H9 (cell line): ENCODE measurements at regions not wholly inside any gene's neighbourhood (a gene's known extent, or its start where the extent isn't known, plus 50 kb on each side); places are given as distances from the start of the nearest gene placed in this dataset.
"Not testable (repeated sequence)": the region's sequence is repeated elsewhere in the genome, so short reads cannot be mapped to it uniquely, and the experiment has no call there.

Source experiments
- DNase-seq: peaks from one replicate; pipeline ENCODE4 v3.0.0-alpha.2; 2017
- H2AFZ ChIP-seq: one replicate; pipeline ENCODE4 v1.6.1; 2013; ENCODE audit warnings: mild to moderate bottlenecking, low read length, control low read depth, moderate library complexity
- H2AK5ac ChIP-seq: 2 replicates; pipeline ENCODE4 v1.6.1; 2013; ENCODE audit warnings: low read length, control low read depth, mixed read lengths; ENCODE audit not compliant: insufficient read length
- H2BK120ac ChIP-seq: one replicate; pipeline ENCODE4 v1.6.1; 2013; ENCODE audit warnings: low read depth, mild to moderate bottlenecking, low read length, control low read depth, inconsistent platforms; ENCODE audit not compliant: poor library complexity, severe bottlenecking
- H2BK12ac ChIP-seq: 2 replicates; pipeline ENCODE4 v1.6.1; 2013; ENCODE audit warnings: low read length, control low read depth, mixed read lengths, low read depth; ENCODE audit not compliant: insufficient read length
- H2BK15ac ChIP-seq: 2 replicates; pipeline ENCODE4 v1.6.1; 2013; ENCODE audit warnings: low read depth, low read length, control low read depth
- H2BK20ac ChIP-seq: one replicate; pipeline ENCODE4 v1.6.1; 2013; ENCODE audit warnings: low read depth, mild to moderate bottlenecking, low read length, control low read depth, inconsistent platforms; ENCODE audit not compliant: poor library complexity, severe bottlenecking
- H2BK5ac ChIP-seq: 2 replicates; pipeline ENCODE4 v1.6.1; 2013; ENCODE audit warnings: low read length, control low read depth, mixed read lengths; ENCODE audit not compliant: insufficient read length
- H3K14ac ChIP-seq: 2 replicates; pipeline ENCODE4 v1.6.1; 2013; ENCODE audit warnings: low read length, control low read depth; ENCODE audit not compliant: insufficient read depth
- H3K18ac ChIP-seq: 2 replicates; pipeline ENCODE4 v1.6.1; 2013; ENCODE audit warnings: low read depth, mild to moderate bottlenecking, mixed read lengths, low read length, control low read depth; ENCODE audit not compliant: insufficient read length
- H3K23ac ChIP-seq: 2 replicates; pipeline ENCODE4 v1.6.1; 2013; ENCODE audit warnings: low read length, control low read depth, mixed read lengths, low read depth; ENCODE audit not compliant: insufficient read length
- H3K23me2 ChIP-seq: 2 replicates; pipeline ENCODE4 v1.6.1; 2013; ENCODE audit warnings: low read depth, mild to moderate bottlenecking, mixed read lengths, low read length, control low read depth; ENCODE audit not compliant: insufficient read length, poor library complexity, severe bottlenecking
- H3K27ac ChIP-seq: 2 replicates; pipeline ENCODE4 v1.5.1; 2013; ENCODE audit warnings: low read length, control low read depth, mixed read lengths, low read depth; ENCODE audit not compliant: insufficient read length
- H3K27me3 ChIP-seq: 2 replicates; pipeline ENCODE4 v1.6.1; 2013; ENCODE audit warnings: low read length, control low read depth, inconsistent platforms; ENCODE audit not compliant: insufficient read depth
- H3K4ac ChIP-seq: 2 replicates; pipeline ENCODE4 v1.6.1; 2013; ENCODE audit warnings: low read depth, mild to moderate bottlenecking, control low read depth, inconsistent platforms, low read length, moderate library complexity
- H3K4me1 ChIP-seq: 2 replicates; pipeline ENCODE4 v1.6.1; 2013; ENCODE audit warnings: low read length, control low read depth, inconsistent platforms; ENCODE audit not compliant: insufficient read depth
- H3K4me2 ChIP-seq: 2 replicates; pipeline ENCODE4 v1.6.1; 2013; ENCODE audit warnings: low read length, control low read depth, mixed read lengths; ENCODE audit not compliant: insufficient read length, insufficient read depth
- H3K56ac ChIP-seq: 2 replicates; pipeline ENCODE4 v1.6.1; 2013; ENCODE audit warnings: low read depth, mild to moderate bottlenecking, mixed read lengths, low read length, control low read depth; ENCODE audit not compliant: insufficient read length
- H3K79me1 ChIP-seq: 2 replicates; pipeline ENCODE4 v1.6.1; 2013; ENCODE audit warnings: low read depth, mild to moderate bottlenecking, moderate library complexity, low read length, control low read depth, inconsistent platforms; ENCODE audit not compliant: insufficient read depth, poor library complexity, severe bottlenecking
- H3K79me2 ChIP-seq: 2 replicates; pipeline ENCODE4 v1.6.1; 2013; ENCODE audit warnings: low read length, control low read depth, inconsistent platforms; ENCODE audit not compliant: insufficient read depth
- H3K9ac ChIP-seq: 2 replicates; pipeline ENCODE4 v1.6.1; 2013; ENCODE audit warnings: low read length, control low read depth, mixed read lengths; ENCODE audit not compliant: insufficient read length; ENCODE audit errors: extremely low read depth
- H3K9me3 ChIP-seq: one replicate; pipeline ENCODE4 v1.6.1; 2013; ENCODE audit warnings: low read depth, low read length, inconsistent platforms; ENCODE audit not compliant: control insufficient read depth
- H3T11ph ChIP-seq: one replicate; pipeline ENCODE4 v1.6.1; 2013; ENCODE audit warnings: mild to moderate bottlenecking, low read length, control low read depth, inconsistent platforms
- H4K20me1 ChIP-seq: one replicate; pipeline ENCODE4 v1.6.1; 2013; ENCODE audit not compliant: control insufficient read depth, insufficient read length, insufficient read depth
- H4K5ac ChIP-seq: 2 replicates; pipeline ENCODE4 v1.6.1; 2013; ENCODE audit warnings: low read depth, mild to moderate bottlenecking, mixed read lengths, low read length, control low read depth; ENCODE audit not compliant: insufficient read length
- H4K8ac ChIP-seq: replicated peaks from 2 replicates; pipeline ENCODE4 v1.6.1; 2013; ENCODE audit warnings: low read length, control low read depth, mixed read lengths, low read depth; ENCODE audit not compliant: insufficient read length
- H4K91ac ChIP-seq: 2 replicates; pipeline ENCODE4 v1.6.1; 2013; ENCODE audit warnings: low read depth, mild to moderate bottlenecking, moderate library complexity, mixed read lengths, low read length, control low read depth; ENCODE audit not compliant: insufficient read length
- H3K27ac Mint-ChIP-seq, 3 experiments: 2 replicates in 2 of 3; 3 replicates in 1 of 3; pipeline ENCODE4 v1.8.0; 2020 to 2021; ENCODE audit warnings: mixed read lengths in 3 of 3, mild to moderate bottlenecking in 1 of 3, moderate library complexity in 1 of 3
- H3K27me3 Mint-ChIP-seq: 2 replicates; pipeline ENCODE4 v1.8.0; 2021; ENCODE audit warnings: low read depth, mild to moderate bottlenecking, moderate library complexity, mixed read lengths
- H3K36me3 Mint-ChIP-seq, 3 experiments: 2 replicates in 2 of 3; 3 replicates in 1 of 3; pipeline ENCODE4 v1.8.0; 2020 to 2021; ENCODE audit warnings: low read depth in 3 of 3, mixed read lengths in 3 of 3; ENCODE audit not compliant: insufficient read depth in 1 of 3
- H3K4me1 Mint-ChIP-seq, 2 experiments: 2 replicates each; pipeline ENCODE4 v1.8.0; 2020; ENCODE audit warnings: mixed read lengths in 2 of 2
- H3K4me3 Mint-ChIP-seq, 2 experiments: 2 replicates in 1 of 2; 3 replicates in 1 of 2; pipeline ENCODE4 v1.8.0; 2020 to 2021; ENCODE audit warnings: mild to moderate bottlenecking in 2 of 2, mixed read lengths in 2 of 2, moderate library complexity in 1 of 2
- H3K9me3 Mint-ChIP-seq, 2 experiments: 2 replicates in 1 of 2; 3 replicates in 1 of 2; pipeline ENCODE4 v1.8.0; 2020; ENCODE audit warnings: mild to moderate bottlenecking in 2 of 2, mixed read lengths in 2 of 2, moderate library complexity in 1 of 2
- CTCF ChIP-seq: fragments of 200-600 bp; sonication (generic); conservative IDR thresholded peaks from 3 replicates; pipeline ENCODE4 v1.8.0; 2021; ENCODE audit warnings: antibody characterized with exemption, mild to moderate bottlenecking
- WGBS: extraction: QIAGEN DNeasy Blood & Tissue Kit; methylation state at CpG from one replicate; pipeline ENCODE4 v1.1.7; 2013; ENCODE audit warnings: missing lambda C conversion rate, low lambda C conversion rate, mixed read lengths; ENCODE audit not compliant: insufficient read length; ENCODE audit errors: extremely low coverage; 5-methylcytosine and 5-hydroxymethylcytosine counted together

GRCh38 chr14:87254331-87254874 lies 738.6 kb downstream of the GALC start:
- Histone ChIP-seq H2AFZ (no peak overlapping the region), H3K9me3 (no peaks in the 10 kb centered on the region), H4K8ac (no peak overlapping the region), H2AK5ac (no peak overlapping the region), H3K4me1 (no peaks in the 10 kb centered on the region), H3K4me2 (no peak overlapping the region), H4K91ac (no peak overlapping the region), H4K20me1 (no peaks in the 10 kb centered on the region), H3K27me3 (no peaks in the 10 kb centered on the region), H3T11ph (no peak overlapping the region), H3K23me2 (no peaks in the 10 kb centered on the region), H3K27ac (no peak overlapping the region), H3K79me2 (no peaks in the 10 kb centered on the region), H3K56ac (no peak overlapping the region), H2BK15ac (no peak overlapping the region), H3K18ac (no peak overlapping the region), H3K23ac (no peak overlapping the region), H2BK120ac (no peak overlapping the region), H3K79me1 (no peaks in the 10 kb centered on the region), H4K5ac (no peak overlapping the region), H2BK12ac (no peak overlapping the region), H3K4ac (no peak overlapping the region), H2BK5ac (no peak overlapping the region), H3K14ac (no peak overlapping the region), H3K9ac (no peak overlapping the region), H2BK20ac (no peak overlapping the region)
- DNase-seq, result no peak
- H3K36me3 Mint-ChIP-seq, result peaks cover 11 to 20% (median 11%) of the 10 kb centered on the region in 3 experiments; a peak in 6 of 7 replicates
- peaks cover 1% of the 10 kb centered on the region; the same call in 1 of the 2 replicates for H3K27me3 Mint-ChIP-seq
- peaks cover 8 to 15% of the 10 kb centered on the region in 2 experiments for H3K4me1 Mint-ChIP-seq
- WGBS, result no CpG with 5 or more reads among the region's 4 CpGs
- H3K27ac Mint-ChIP-seq, result no peak overlapping the region
- H3K4me3 Mint-ChIP-seq, result no peak overlapping the region
- peaks cover 14 to 20% of the 10 kb centered on the region in 2 experiments; a peak in 4 of 5 replicates for H3K9me3 Mint-ChIP-seq
- TF ChIP-seq CTCF, result no peak

GRCh38 chr14:87253791-87254190 lies 739.2 kb downstream of the GALC start:
- H2BK15ac ChIP-seq, H3K56ac ChIP-seq, H3K9ac ChIP-seq, H2AK5ac ChIP-seq, H3K79me1 ChIP-seq, H4K20me1 ChIP-seq, H2BK5ac ChIP-seq, H4K8ac ChIP-seq, H3T11ph ChIP-seq, H3K9me3 ChIP-seq, H3K4me2 ChIP-seq, H4K91ac ChIP-seq, H2BK120ac ChIP-seq, H3K79me2 ChIP-seq, H3K23me2 ChIP-seq, H2BK12ac ChIP-seq, H3K27me3 ChIP-seq, H3K23ac ChIP-seq, H3K4ac ChIP-seq, H3K27me3 Mint-ChIP-seq, H3K4me3 Mint-ChIP-seq, H4K5ac ChIP-seq, H3K18ac ChIP-seq, H3K4me1 ChIP-seq, H3K14ac ChIP-seq, H2AFZ ChIP-seq, H3K27ac ChIP-seq, DNase-seq, H2BK20ac ChIP-seq: not testable (repeated sequence)
- peak overlapping the region in 1 of 3 experiments; percentile 15; a peak in 1 of 7 replicates for H3K27ac Mint-ChIP-seq
- peaks cover 11 to 17% of the 10 kb centered on the region in 2 experiments; a peak in 4 of 5 replicates for H3K9me3 Mint-ChIP-seq
- peaks cover 6 to 14% of the 10 kb centered on the region in 2 experiments; a peak in 2 of 4 replicates for H3K4me1 Mint-ChIP-seq
- H3K36me3 Mint-ChIP-seq, result peaks cover 8 to 17% (median 8%) of the 10 kb centered on the region in 3 experiments; a peak in 6 of 7 replicates
- no CpG with 5 or more reads among the region's 3 CpGs for WGBS
